NT2/D1 (cell line): ENCODE measurements at regions not wholly inside any gene's neighbourhood (a gene's known extent, or its start where the extent isn't known, plus 50 kb on each side); places are given as distances from the start of the nearest gene placed in this dataset.

Experiments used
- DNase-seq: peaks from one replicate; pipeline ENCODE4 v3.0.0-alpha.2; 2011; ENCODE audit warnings: low read depth, low spot score
- H3K27me3 ChIP-seq: 2 replicates; pipeline ENCODE4 v1.6.0; 2011; ENCODE audit warnings: mild to moderate bottlenecking; ENCODE audit not compliant: insufficient read length, insufficient read depth
- H3K36me3 ChIP-seq: 2 replicates; pipeline ENCODE4 v1.6.1; 2011; ENCODE audit warnings: mild to moderate bottlenecking, low read length, mixed read lengths; ENCODE audit not compliant: insufficient read depth, insufficient read length
- H3K4me1 ChIP-seq: 2 replicates; pipeline ENCODE4 v1.5.1; 2011; ENCODE audit not compliant: insufficient read depth, insufficient read length
- H3K4me3 ChIP-seq: 2 replicates; pipeline ENCODE4 v1.5.1; 2011; ENCODE audit warnings: low read depth; ENCODE audit not compliant: insufficient read length
- H3K9ac ChIP-seq: 2 replicates; pipeline ENCODE4 v1.6.0; 2011; ENCODE audit warnings: low read depth; ENCODE audit not compliant: insufficient read length
- H3K9me3 ChIP-seq: 2 replicates; pipeline ENCODE4 v1.5.1; 2011; ENCODE audit warnings: mild to moderate bottlenecking, low read length; ENCODE audit not compliant: insufficient read depth
- SUZ12 ChIP-seq: IDR thresholded peaks from 2 replicates; pipeline ENCODE4 v1.6.1; 2011; ENCODE audit not compliant: insufficient read length, insufficient read depth; ENCODE audit errors: extremely low read depth
- YY1 ChIP-seq: IDR thresholded peaks from 2 replicates; pipeline ENCODE4 v1.6.1; 2011; ENCODE audit not compliant: insufficient read length, insufficient read depth
- ZNF274 ChIP-seq: IDR thresholded peaks from 2 replicates; pipeline ENCODE4 v1.6.1; 2011; ENCODE audit warnings: mild to moderate bottlenecking, low read depth, low read length

DNA sequence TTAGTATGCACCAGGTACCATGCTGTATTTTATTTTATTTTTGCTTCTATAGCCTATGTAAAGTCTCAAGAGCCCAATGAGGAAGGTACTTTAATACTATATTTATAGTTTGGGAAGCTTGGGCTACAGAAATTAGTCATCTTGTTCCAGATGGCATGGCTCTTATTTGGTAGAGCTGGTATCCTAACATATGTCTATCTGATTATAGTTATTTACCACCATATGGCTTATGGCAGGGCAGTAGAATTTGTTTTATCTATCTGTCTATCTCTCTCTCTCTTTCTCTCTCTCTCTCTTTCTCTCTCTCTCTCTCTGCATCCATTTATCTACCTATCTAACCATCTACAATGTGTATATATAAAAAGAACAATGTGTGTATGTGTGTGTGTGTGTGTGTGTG, 1293.7 kb upstream of the SLC39A10 start:
- Histone ChIP-seq H3K9me3 (no peaks in the 10 kb centered on the region; the same call in 1 of the 2 replicates), H3K36me3 (no peaks in the 10 kb centered on the region), H3K9ac (no peak overlapping the region), H3K27me3 (no peaks in the 10 kb centered on the region), H3K4me1 (no peaks in the 10 kb centered on the region), H3K4me3 (no peak overlapping the region)
- DNase-seq = no peak
- TF ChIP-seq ZNF274 (no peak), SUZ12 (no peak), YY1 (no peak)

DNA sequence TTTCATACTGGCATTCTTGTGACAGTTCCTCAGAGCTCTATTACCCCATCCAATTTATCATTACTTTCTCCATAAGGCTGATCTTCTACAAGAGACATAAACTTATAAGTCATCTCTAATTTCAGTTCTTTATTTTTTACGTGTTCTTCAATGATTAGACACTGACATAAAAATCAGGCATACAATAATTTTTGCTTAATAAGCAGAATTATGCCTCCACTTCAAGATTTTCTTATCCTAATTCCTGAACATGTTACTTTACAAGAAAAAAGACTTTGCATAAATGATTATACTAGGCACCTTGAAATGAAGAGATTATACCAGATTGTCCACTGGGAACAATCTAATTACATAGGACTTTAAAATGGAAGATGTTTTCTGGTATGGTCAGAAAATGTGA, 1304.5 kb upstream of the SLC39A10 start:
- no peak for TF ChIP-seq SUZ12
- TF ChIP-seq ZNF274 = no peak
- TF ChIP-seq YY1 = no peak
- Histone ChIP-seq H3K36me3 (no peaks in the 10 kb centered on the region), H3K4me1 (no peaks in the 10 kb centered on the region), H3K4me3 (no peak overlapping the region), H3K9me3 (no peaks in the 10 kb centered on the region), H3K9ac (no peak overlapping the region), H3K27me3 (no peaks in the 10 kb centered on the region)
- DNase-seq = no peak

DNA sequence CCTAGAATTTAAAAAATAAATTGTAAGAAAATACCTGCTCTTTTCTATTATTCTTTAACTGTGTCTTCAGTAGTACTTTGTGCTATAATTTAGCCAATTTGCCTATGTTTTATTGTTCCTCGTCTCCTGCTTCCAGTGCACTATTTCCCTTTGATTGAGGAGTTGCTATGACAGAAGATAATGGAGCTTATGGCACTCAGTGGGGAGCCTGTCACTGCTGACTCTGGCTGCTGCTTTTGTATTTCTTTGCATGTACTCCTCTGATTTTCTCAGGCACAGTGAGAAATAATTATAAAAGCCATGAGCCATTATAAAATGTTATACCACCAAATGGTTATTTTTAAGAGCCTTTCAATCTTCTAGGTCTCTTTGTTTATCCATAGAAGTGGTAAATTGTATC, 1310.8 kb upstream of the SLC39A10 start:
- no peaks in the 10 kb centered on the region for H3K9me3 ChIP-seq
- no peak for TF ChIP-seq ZNF274
- TF ChIP-seq SUZ12 = no peak
- no peak for TF ChIP-seq YY1
- H3K9ac ChIP-seq = no peak overlapping the region
- H3K4me1 ChIP-seq = no peaks in the 10 kb centered on the region
- no peaks in the 10 kb centered on the region for H3K27me3 ChIP-seq
- no peaks in the 10 kb centered on the region for H3K36me3 ChIP-seq
- H3K4me3 ChIP-seq = no peak overlapping the region
- no peak for DNase-seq

DNA sequence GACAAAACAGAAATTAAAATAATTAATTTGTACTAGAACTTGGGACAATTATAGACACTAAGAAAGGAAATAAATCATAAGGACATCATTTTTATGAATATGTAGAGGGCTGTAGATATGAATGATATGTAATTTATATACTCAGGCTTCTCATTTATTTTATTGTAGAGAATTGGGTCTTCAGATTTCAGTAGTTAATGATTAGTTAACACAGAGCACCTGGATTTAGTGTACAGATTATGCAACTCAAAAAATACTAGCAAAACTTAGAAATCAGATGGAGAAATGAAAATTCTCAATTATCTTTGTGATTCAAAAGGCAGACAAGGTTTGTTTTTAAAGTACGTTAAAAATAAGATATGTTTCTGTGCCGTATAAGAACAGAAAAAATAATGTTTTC, 1311.7 kb upstream of the SLC39A10 start:
- Histone ChIP-seq H3K27me3 (no peaks in the 10 kb centered on the region), H3K9ac (no peak overlapping the region), H3K4me3 (no peak overlapping the region), H3K4me1 (no peaks in the 10 kb centered on the region), H3K9me3 (no peaks in the 10 kb centered on the region), H3K36me3 (no peaks in the 10 kb centered on the region)
- TF ChIP-seq SUZ12 = no peak
- TF ChIP-seq YY1 = no peak
- no peak for TF ChIP-seq ZNF274
- no peak for DNase-seq

DNA sequence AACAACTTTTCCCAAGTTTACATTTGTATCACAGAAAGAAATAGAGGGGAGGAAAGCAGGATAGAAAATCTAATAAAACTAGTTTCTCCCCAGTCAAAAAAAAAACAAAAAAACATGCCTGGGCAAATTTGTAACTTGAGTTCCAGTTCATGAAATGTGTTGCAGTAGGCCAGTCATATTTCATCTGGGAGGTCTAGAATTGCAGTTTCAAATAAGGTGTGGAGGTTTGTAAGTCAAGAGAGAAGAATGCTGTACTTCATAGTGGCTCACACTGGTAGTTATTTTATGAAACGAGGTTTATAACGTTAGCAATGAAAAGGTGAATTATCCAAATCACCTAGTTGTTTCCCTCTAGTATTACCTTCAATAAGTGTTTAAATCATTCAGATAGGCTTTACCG, 1313.9 kb upstream of the SLC39A10 start:
- Histone ChIP-seq H3K27me3 (no peaks in the 10 kb centered on the region), H3K36me3 (no peaks in the 10 kb centered on the region), H3K4me3 (no peak overlapping the region), H3K9me3 (no peaks in the 10 kb centered on the region), H3K4me1 (no peaks in the 10 kb centered on the region), H3K9ac (no peak overlapping the region)
- no peak for TF ChIP-seq YY1
- no peak for TF ChIP-seq ZNF274
- TF ChIP-seq SUZ12 = no peak
- no peak for DNase-seq

DNA sequence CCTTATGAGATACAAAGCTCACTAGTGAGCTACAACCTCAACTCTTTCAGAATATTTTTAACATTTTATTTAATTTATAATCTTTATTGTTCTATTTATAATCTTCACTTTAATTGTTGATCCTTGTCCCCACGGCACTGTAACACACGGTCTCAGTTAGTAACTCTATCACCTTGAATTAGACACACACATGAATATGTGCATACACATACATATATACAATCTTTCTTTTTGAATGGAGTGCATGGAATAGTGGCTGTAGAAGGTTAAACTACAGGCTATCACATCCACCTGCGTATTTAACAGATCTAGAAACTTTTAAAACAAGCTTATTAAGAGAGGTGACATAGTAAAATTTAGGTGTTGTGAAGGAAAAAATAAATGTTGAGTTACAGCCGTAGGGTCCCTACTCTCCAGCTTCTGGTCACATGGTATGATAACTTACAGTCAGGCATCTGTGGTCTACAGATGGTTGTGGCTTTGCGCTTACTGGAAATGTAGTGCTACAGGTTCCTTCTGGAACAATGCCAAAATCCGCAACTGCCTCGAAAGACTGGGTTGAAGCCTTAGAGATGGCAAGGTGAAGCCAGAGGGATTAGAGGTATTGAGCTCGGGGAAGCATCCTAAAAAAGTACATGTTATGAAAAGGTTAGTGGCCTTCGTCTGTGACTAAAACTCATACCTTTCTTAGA, 1324.1 kb upstream of the SLC39A10 start:
- H3K9me3 ChIP-seq = peaks cover 8% of the 10 kb centered on the region; the same call in 1 of the 2 replicates
- no peak for TF ChIP-seq YY1
- TF ChIP-seq SUZ12 = no peak
- no peak for TF ChIP-seq ZNF274
- H3K36me3 ChIP-seq = no peaks in the 10 kb centered on the region
- no peak overlapping the region for H3K4me3 ChIP-seq
- no peaks in the 10 kb centered on the region for H3K27me3 ChIP-seq
- no peak for DNase-seq
- H3K9ac ChIP-seq = no peak overlapping the region
- H3K4me1 ChIP-seq = no peaks in the 10 kb centered on the region

DNA sequence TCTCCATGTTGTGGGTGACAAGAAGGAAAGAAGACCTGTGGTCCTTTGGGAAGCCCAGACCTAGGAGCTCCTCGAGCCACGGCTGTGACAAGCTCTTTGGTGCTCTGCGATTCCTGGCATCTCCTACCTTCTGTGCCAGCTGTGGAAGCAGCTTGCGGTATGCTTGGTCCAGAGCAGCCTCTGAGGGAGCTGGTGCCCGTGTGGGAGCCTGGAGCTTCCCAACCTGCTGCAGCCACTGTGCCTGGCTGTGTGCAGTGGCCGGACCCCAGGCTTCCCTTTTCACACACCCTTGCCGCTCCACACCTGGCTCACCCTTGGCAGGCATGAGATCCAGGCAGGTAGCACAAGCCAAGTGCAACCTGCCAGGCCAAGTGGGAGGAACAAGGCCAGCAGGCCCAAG, 1328.6 kb upstream of the SLC39A10 start:
- DNase-seq = no peak
- Histone ChIP-seq H3K36me3 (no peaks in the 10 kb centered on the region), H3K9ac (no peak overlapping the region), H3K4me1 (no peaks in the 10 kb centered on the region), H3K27me3 (no peaks in the 10 kb centered on the region), H3K9me3 (peaks cover 15% of the 10 kb centered on the region; the same call in 1 of the 2 replicates), H3K4me3 (no peak overlapping the region)
- TF ChIP-seq ZNF274 (no peak), SUZ12 (no peak), YY1 (no peak)
